HepG2 (cell line): ENCODE measurements at regions not wholly inside any gene's neighbourhood (a gene's known extent, or its start where the extent isn't known, plus 50 kb on each side); places are given as distances from the start of the nearest gene placed in this dataset.

ENCODE experiments used
- ATAC-seq: fragments of 200-7000 bp; cut with Tn5 transposase; 3 replicates; pipeline ENCODE4 v1.9.1; 2020; ENCODE audit warnings: mild to moderate bottlenecking, moderate library complexity
- BruUV-seq: library from RNA; stranded (reverse); fragments of 400-500 nt; replicated peaks from 2 replicates; lab custom pipeline; 2021; lab: Mats Ljungman, UMichigan
- CTCF ChIA-PET: fragments of 300-600 bp; formaldehyde crosslinking; extraction: SDS; loops from one replicate; lab custom pipeline; 2021; ENCODE audit warnings: low total read pairs, inconsistent platforms, low intra/inter-chr PET ratio; lab: Yijun Ruan, JAX
- POLR2A ChIA-PET: fragments of 350-600 bp; sonication (Branson Sonifier 250); formaldehyde crosslinking; loops from one replicate; lab custom pipeline; 2020; ENCODE audit warnings: antibody characterized with exemption, inconsistent platforms; lab: Yijun Ruan, JAX
- DNase-seq: peaks from one replicate; pipeline ENCODE4 v3.0.0-alpha.2; 2015; ENCODE audit warnings: low spot score
- FAIRE-seq: peaks from 3 replicates; lab custom pipeline; 2011; peaks lifted over from hg19 to GRCh38; lab: Jason Lieb, UNC
- H2AFZ ChIP-seq: one replicate; pipeline ENCODE4 v1.6.1; 2011; ENCODE audit warnings: low read length, inconsistent platforms
- H3K27ac ChIP-seq: fragments of 300-600 bp; 3 replicates; pipeline ENCODE4 v1.8.0; 2011; ENCODE audit warnings: mixed run types, mild to moderate bottlenecking, mixed read lengths, low read length, inconsistent platforms; ENCODE audit not compliant: insufficient read depth; ENCODE audit errors: extremely low read length
- H3K27me3 ChIP-seq, 2 experiments: fragments of 200-600 bp in 1 of 2; 2 replicates in 1 of 2; 3 replicates in 1 of 2; pipeline versions ENCODE4 v1.6.0 to v1.8.0; 2011; ENCODE audit warnings: low read length in 2 of 2, mild to moderate bottlenecking in 2 of 2, moderate library complexity in 2 of 2, inconsistent platforms in 1 of 2; ENCODE audit not compliant: insufficient read depth in 2 of 2, control insufficient read depth in 1 of 2
- H3K36me3 ChIP-seq, 2 experiments: fragments of 200-600 bp in 1 of 2; replicated peaks in 1 of 2; 2 replicates in 1 of 2; 3 replicates in 1 of 2; pipeline versions ENCODE4 v1.5.1 to v1.8.0; 2011; ENCODE audit warnings: low read length in 2 of 2, inconsistent platforms in 1 of 2; ENCODE audit not compliant: insufficient read depth in 2 of 2, control insufficient read depth in 1 of 2
- H3K4me1 ChIP-seq: 2 replicates; pipeline ENCODE4 v1.5.1; 2012; ENCODE audit warnings: low read length, inconsistent platforms; ENCODE audit not compliant: insufficient read depth
- H3K4me2 ChIP-seq: 2 replicates; pipeline ENCODE4 v1.6.0; 2011; ENCODE audit warnings: low read depth, low read length, inconsistent platforms
- H3K4me3 ChIP-seq, 3 experiments: fragments of 200-600 bp in 1 of 3; sonication (generic), shearing (Covaris generic) in 1 of 3; replicated peaks in 1 of 3; 2 replicates each; pipeline ENCODE4 v1.5.1; 2011 to 2016; ENCODE audit warnings: low read length in 3 of 3, inconsistent platforms in 2 of 3, low read depth in 2 of 3, mild to moderate bottlenecking in 2 of 3, control low read depth in 1 of 3, mixed read lengths in 1 of 3; ENCODE audit not compliant: insufficient read depth in 1 of 3
- H3K79me2 ChIP-seq: one replicate; pipeline ENCODE4 v1.6.1; 2011; ENCODE audit warnings: low read length, inconsistent platforms; ENCODE audit not compliant: insufficient read depth
- H3K9ac ChIP-seq: 2 replicates; pipeline ENCODE4 v1.6.0; 2011; ENCODE audit warnings: mild to moderate bottlenecking, low read depth, low read length, inconsistent platforms; ENCODE audit not compliant: insufficient read depth
- H3K9me3 ChIP-seq: 2 replicates; pipeline ENCODE4 v1.5.1; 2012; ENCODE audit warnings: mild to moderate bottlenecking, low read length
- H4K20me1 ChIP-seq: 2 replicates; pipeline ENCODE4 v1.6.0; 2011; ENCODE audit warnings: inconsistent platforms, mild to moderate bottlenecking, low read length, moderate library complexity; ENCODE audit not compliant: insufficient read depth
- BRCA1 ChIP-seq: sonication (generic); formaldehyde crosslinking; IDR thresholded peaks from 2 replicates; pipeline ENCODE4 v1.4.0; 2020; ENCODE audit warnings: missing genetic modification reagents
- ELF3 ChIP-seq: IDR thresholded peaks from 2 replicates; pipeline ENCODE4 v1.6.1; 2016; ENCODE audit warnings: missing genetic modification reagents, missing compliant biosample characterization
- IRF1 ChIP-seq: sonication (generic); formaldehyde crosslinking; IDR thresholded peaks from 2 replicates; pipeline ENCODE4 v1.4.0; 2020; ENCODE audit warnings: low read depth, mild to moderate bottlenecking, missing genetic modification reagents
- KAT8 ChIP-seq: IDR thresholded peaks from 2 replicates; pipeline ENCODE4 v1.6.1; 2016; ENCODE audit warnings: missing genetic modification reagents, missing compliant biosample characterization
- PAF1 ChIP-seq: IDR thresholded peaks from 2 replicates; pipeline ENCODE4 v1.6.1; 2016; ENCODE audit warnings: missing genetic modification reagents, missing compliant biosample characterization
- PBX3 ChIP-seq: sonication (generic); formaldehyde crosslinking; IDR thresholded peaks from 2 replicates; pipeline ENCODE4 v1.8.1; 2023; ENCODE audit warnings: missing genetic modification reagents, inconsistent platforms, borderline replicate concordance
- TSC22D2 ChIP-seq: sonication (generic); formaldehyde crosslinking; IDR thresholded peaks from 2 replicates; pipeline ENCODE4 v1.5.1; 2020; ENCODE audit warnings: missing genetic modification reagents, mild to moderate bottlenecking, borderline replicate concordance
- XRCC5 ChIP-seq: fragments of 200-400 bp; formaldehyde crosslinking; optimal IDR thresholded peaks from 2 replicates; pipeline ENCODE3; 2017; ENCODE audit warnings: mild to moderate bottlenecking, low read length
- ZNF652 ChIP-seq: IDR thresholded peaks from 2 replicates; pipeline ENCODE4 v1.6.1; 2016; ENCODE audit warnings: low read depth, borderline replicate concordance
- ZNF713 ChIP-seq: sonication (generic); formaldehyde crosslinking; IDR thresholded peaks from 2 replicates; pipeline ENCODE4 v1.4.0; 2020; ENCODE audit warnings: mild to moderate bottlenecking, missing genetic modification reagents
- WGBS: methylation state at CpG from one replicate; pipeline ENCODE4 v1.1.6; 2017; ENCODE audit warnings: low lambda C conversion rate; 5-methylcytosine and 5-hydroxymethylcytosine counted together
- in situ Hi-C: cut with HindIII; loops from 2 replicates; pipeline ENCODE4 v1.10.0; 2017; ENCODE audit warnings: low pct_unique_long_range_greater_than_20kb; ENCODE audit not compliant: extremely low pct_ligation_motif_present
- intact Hi-C: fragments of 100-400 bp; cut with micrococcal nuclease; formaldehyde crosslinking; loops from one replicate; pipeline ENCODE4 v1.10.0; 2022; ENCODE audit not compliant: unreplicated experiment

- Histone ChIP-seq H4K20me1 (no peaks in the 10 kb centered on the region), H3K36me3 (no peaks in the 10 kb centered on the region), H3K9me3 (no peaks in the 10 kb centered on the region)
- no peak for ATAC-seq
- TF ChIP-seq XRCC5, result no peak
- no peak for TF ChIP-seq BRCA1 (CRISPR knock-in tag)
- TF ChIP-seq PAF1 (CRISPR knock-in tag), result no peak
- TF ChIP-seq, all 625 proteins: peak for 0
- Histone ChIP-seq H2AFZ (no peak overlapping the region), H3K27me3 (no peaks in the 10 kb centered on the region), H3K9ac (no peak overlapping the region), H3K4me2 (no peak overlapping the region), H3K4me3 (no peak overlapping the region), H3K27ac (no peak overlapping the region), H3K4me1 (no peaks in the 10 kb centered on the region), H3K79me2 (no peaks in the 10 kb centered on the region)
- intact Hi-C loops, result no loop called here
- ChIA-PET CTCF (no interaction called here), POLR2A (no interaction called here)
- no peak for DNase-seq
- in situ Hi-C loops, result no loop called here
- BruUV-seq, result no TSS peak
- FAIRE-seq, result no peak
Measured at GRCh38 chr10:84063440-84063839, 75.9 kb upstream of the GHITM start.

- Histone ChIP-seq H3K27me3 (no peaks in the 10 kb centered on the region), H4K20me1 (no peaks in the 10 kb centered on the region), H3K36me3 (no peaks in the 10 kb centered on the region), H3K9ac (no peak overlapping the region), H2AFZ (no peak overlapping the region), H3K9me3 (no peaks in the 10 kb centered on the region), H3K4me3 (no peak overlapping the region), H3K4me2 (no peak overlapping the region), H3K4me1 (no peaks in the 10 kb centered on the region), H3K27ac (no peak overlapping the region), H3K79me2 (no peaks in the 10 kb centered on the region)
- in situ Hi-C loops (no loop called here), intact Hi-C loops (no loop called here)
- ChIA-PET POLR2A (no interaction called here), CTCF (no interaction called here)
- FAIRE-seq, result no peak
- 0% methylated on average over 5 of the region's 8 CpGs for WGBS
- DNase-seq, result no peak
- no peak for TF ChIP-seq TSC22D2 (CRISPR knock-in tag)
- no peak for TF ChIP-seq ELF3 (CRISPR knock-in tag)
- no peak for TF ChIP-seq ZNF652 (CRISPR knock-in tag)
- TF ChIP-seq IRF1 (CRISPR knock-in tag), result no peak
- TF ChIP-seq KAT8 (CRISPR knock-in tag), result no peak
- no peak for TF ChIP-seq PBX3 (CRISPR knock-in tag)
- no peak for TF ChIP-seq ZNF713 (CRISPR knock-in tag)
- no TSS peak for BruUV-seq
- no peak for ATAC-seq
Measured at GRCh38 chr10:84065804-84066601, 73.3 kb upstream of the GHITM start.
